Activated T-helper 1 cell treated with anti-CD3 and anti-CD28 coated beads, Interleukin-12 subunit alpha, Interleukin-12 subunit beta, Interleukin-2, Interleukin-4 antibody, amounts not matched to agents 30 ng/mL and 10 ng/mL and 1 ng/mL, durations not matched to agents 14 hours and 24 hours and 36 hours (primary cell): ENCODE measurements at regions not wholly inside any gene's neighbourhood (a gene's known extent, or its start where the extent isn't known, plus 50 kb on each side); places are given as distances from the start of the nearest gene placed in this dataset.

Experiments used
- DNase-seq: peaks from one replicate; pipeline ENCODE4 v3.0.0; 2021; ENCODE audit warnings: low spot score
- H3K27ac Mint-ChIP-seq: one replicate; pipeline ENCODE4 v1.8.0; 2021; ENCODE audit warnings: mild to moderate bottlenecking, mixed read lengths
- H3K27me3 Mint-ChIP-seq: one replicate; pipeline ENCODE4 v1.8.0; 2022; ENCODE audit warnings: mild to moderate bottlenecking, moderate library complexity, mixed read lengths; ENCODE audit not compliant: insufficient read depth
- H3K36me3 Mint-ChIP-seq: one replicate; pipeline ENCODE4 v1.8.0; 2021; ENCODE audit warnings: low read depth, mixed read lengths
- H3K4me1 Mint-ChIP-seq: one replicate; pipeline ENCODE4 v1.8.0; 2021; ENCODE audit warnings: low read depth, mixed read lengths
- H3K4me3 Mint-ChIP-seq: one replicate; pipeline ENCODE4 v1.8.0; 2021; ENCODE audit warnings: mild to moderate bottlenecking, moderate library complexity, mixed read lengths
- H3K9me3 Mint-ChIP-seq: one replicate; pipeline ENCODE4 v1.8.0; 2021; ENCODE audit warnings: mixed read lengths
- intact Hi-C: fragments of 100-400 bp; cut with micrococcal nuclease; formaldehyde crosslinking; loops from one replicate; pipeline ENCODE4 v1.15.1; 2024

DNA sequence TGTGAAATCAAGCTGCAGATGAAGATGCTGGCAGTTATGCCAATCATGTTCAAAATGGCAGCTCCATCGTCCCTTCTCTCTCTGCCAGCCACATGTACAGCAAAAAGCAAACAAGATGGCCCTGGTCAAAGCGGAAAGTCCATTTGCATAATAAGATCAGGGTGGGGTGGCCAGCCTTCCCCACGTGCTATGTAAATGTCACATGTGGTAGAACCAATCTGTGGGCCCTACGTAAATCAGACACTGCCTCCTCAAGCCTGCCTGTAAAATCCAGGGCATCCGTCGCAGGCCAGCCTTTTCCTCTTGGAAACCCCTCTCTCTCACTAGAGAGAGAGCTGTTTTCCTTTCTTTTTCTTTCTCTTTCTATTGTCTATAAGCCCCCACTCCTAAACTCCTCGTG, 243.5 kb upstream of the KBTBD8 start:
- Mint-ChIP-seq H3K9me3 (no peaks in the 10 kb centered on the region), H3K4me1 (no peaks in the 10 kb centered on the region), H3K36me3 (no peaks in the 10 kb centered on the region), H3K27ac (no peak overlapping the region), H3K27me3 (no peaks in the 10 kb centered on the region), H3K4me3 (no peak overlapping the region)
- no peak for DNase-seq
- intact Hi-C loops, result no loop called here

DNA sequence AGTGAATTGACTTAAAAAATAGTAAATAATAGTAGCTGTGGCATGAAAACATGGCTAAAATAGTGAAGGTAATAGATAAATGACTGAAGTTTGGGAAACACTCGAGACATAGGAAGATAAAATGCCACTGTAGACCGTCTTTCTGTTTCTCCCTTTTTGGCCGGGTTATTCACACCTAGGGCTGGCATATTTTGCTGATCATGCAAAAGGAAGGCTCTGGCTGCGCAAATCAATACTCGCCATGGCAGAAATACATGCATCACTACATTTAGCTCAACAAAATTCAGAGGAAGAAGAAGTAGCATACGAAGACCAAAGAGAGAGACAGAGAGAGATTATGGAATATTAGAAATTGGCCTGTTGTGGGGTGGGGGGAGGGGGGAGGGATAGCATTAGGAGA, 242.2 kb upstream of the KBTBD8 start:
- Mint-ChIP-seq H3K9me3 (no peaks in the 10 kb centered on the region), H3K36me3 (no peaks in the 10 kb centered on the region), H3K27me3 (no peaks in the 10 kb centered on the region), H3K4me1 (no peaks in the 10 kb centered on the region), H3K4me3 (no peak overlapping the region), H3K27ac (no peak overlapping the region)
- no peak for DNase-seq
- intact Hi-C loops, result no loop called here

DNA sequence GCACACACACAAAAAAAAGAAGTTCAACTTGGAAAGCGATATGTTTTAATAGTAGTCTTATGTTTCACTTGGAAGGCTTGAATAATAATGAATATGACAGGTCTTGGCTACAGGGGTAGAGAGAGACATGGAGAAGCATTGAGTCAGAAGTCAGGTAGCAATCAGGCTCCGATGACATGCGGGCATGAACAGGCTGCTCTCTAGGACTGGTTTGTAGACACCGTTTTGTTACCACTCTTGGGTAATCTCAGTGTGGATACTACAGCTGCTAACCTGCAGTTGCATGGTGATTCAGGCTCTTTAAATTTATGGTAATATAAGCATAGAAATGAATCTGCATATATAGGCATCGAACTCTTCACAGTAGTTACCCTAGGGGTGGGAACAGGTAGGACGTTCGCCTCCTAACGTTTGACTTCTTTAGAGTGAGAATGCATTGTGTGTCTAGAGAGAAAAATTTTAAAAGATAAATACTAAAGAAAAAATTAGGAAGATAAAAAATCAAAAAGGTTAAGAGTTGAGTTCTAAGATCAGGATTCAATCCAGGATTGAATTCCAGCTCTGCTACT, 241.6 kb upstream of the KBTBD8 start:
- Mint-ChIP-seq H3K36me3 (no peaks in the 10 kb centered on the region), H3K9me3 (no peaks in the 10 kb centered on the region), H3K27ac (no peak overlapping the region), H3K4me1 (no peaks in the 10 kb centered on the region), H3K27me3 (no peaks in the 10 kb centered on the region), H3K4me3 (no peak overlapping the region)
- intact Hi-C loops, result no loop called here
- no peak for DNase-seq

DNA sequence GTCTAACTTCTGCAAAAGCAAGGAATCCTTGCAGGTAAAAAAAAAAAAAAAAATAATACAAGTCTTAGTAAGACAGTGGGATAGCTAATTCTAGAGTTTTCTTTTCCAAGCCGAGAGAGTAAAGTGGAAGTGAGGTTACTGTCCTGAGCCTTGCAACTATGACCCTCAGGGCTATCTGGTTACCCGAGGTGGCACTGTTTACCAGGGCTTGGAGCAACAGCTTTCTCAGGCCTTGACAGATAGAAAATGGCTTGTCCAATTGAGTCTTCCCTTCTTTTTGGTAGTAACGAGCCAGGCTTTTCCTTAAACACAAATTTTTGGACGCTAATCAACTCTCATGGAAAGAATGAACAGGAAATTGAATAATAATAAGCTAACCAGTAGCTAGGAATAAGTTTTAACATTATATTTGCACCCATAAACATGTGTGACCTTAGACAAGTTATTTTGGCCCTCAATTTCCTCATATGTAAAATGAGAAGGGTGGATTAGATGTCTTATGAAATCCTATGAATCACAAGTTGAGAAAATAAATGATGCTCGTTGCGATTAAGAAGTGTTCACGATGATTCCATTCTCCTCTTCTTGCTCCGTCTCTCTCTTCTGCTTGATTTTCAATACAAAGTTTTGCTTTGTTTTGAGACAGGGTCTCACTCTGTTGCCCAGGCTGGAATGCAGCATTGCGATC, 236.9 kb upstream of the KBTBD8 start:
- peaks cover 3% of the 10 kb centered on the region for H3K27me3 Mint-ChIP-seq
- H3K4me3 Mint-ChIP-seq, result no peak overlapping the region
- no peak overlapping the region for H3K27ac Mint-ChIP-seq
- no peak for DNase-seq
- H3K9me3 Mint-ChIP-seq, result peaks cover 3% of the 10 kb centered on the region
- H3K36me3 Mint-ChIP-seq, result no peaks in the 10 kb centered on the region
- no peaks in the 10 kb centered on the region for H3K4me1 Mint-ChIP-seq
- intact Hi-C loops, result no loop called here

DNA sequence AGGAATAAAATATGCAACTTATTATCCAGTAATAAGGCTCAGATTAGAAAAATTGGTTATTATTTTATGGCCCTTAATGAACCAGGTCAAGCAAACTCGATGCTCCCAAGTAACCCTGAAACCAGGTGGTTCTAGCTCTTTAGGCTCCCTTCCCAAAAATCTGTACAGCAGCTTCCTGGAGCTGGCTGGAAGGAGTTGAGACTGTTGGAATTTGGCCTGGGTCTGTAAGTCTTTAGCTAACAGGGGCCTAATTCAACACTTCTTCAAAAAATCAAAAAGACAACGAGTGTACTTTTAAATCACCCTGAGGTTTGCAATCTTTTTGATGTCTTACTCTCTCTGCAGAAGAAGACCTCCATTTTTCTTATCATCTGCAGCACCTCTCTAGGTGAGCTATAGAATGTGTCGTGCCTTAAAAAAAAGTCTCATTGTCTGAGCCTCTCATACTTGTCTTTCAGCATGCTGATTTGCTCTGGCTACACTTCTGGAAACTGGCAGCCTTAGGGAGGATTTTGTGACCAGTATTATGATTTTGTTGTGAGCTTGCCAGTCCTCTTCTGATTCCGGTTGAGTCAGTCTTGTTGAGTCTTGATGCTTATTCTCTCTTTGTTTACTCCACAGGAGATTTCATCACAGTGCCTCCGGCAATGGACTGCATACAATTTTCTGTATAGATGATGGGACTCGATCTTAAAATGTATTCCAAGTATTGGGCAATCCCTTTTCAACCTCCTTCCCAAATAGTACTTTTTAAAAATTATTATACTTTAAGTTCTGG, 235.0 kb upstream of the KBTBD8 start:
- intact Hi-C loops, result no loop called here
- Mint-ChIP-seq H3K27ac (no peak overlapping the region), H3K4me1 (no peaks in the 10 kb centered on the region), H3K36me3 (no peaks in the 10 kb centered on the region), H3K27me3 (peaks cover 3% of the 10 kb centered on the region), H3K9me3 (peaks cover 3% of the 10 kb centered on the region), H3K4me3 (no peak overlapping the region)
- DNase-seq, result no peak

DNA sequence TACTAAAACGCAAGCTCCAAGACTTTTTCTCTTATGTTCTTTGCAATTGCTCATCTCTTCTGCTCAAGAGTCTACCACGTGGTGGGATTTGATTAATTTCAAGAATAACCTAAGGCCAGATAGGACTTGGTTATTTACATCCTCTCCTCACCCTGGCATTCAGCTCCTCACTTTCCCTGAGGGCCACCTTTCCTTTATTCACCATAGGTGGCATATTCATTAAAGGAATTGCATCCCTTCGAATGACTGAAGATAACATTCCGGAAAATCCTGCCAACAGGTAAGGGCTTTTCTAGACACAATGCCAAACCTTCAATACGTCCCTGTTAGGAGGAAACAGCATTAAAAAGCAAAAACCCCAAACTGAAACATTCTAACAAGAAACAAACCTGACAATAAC, 220.0 kb upstream of the KBTBD8 start:
- H3K4me3 Mint-ChIP-seq, result no peak overlapping the region
- DNase-seq, result no peak
- intact Hi-C loops, result no loop called here
- H3K27ac Mint-ChIP-seq, result no peak overlapping the region
- no peaks in the 10 kb centered on the region for H3K9me3 Mint-ChIP-seq
- H3K36me3 Mint-ChIP-seq, result no peaks in the 10 kb centered on the region
- peaks cover 2% of the 10 kb centered on the region for H3K27me3 Mint-ChIP-seq
- H3K4me1 Mint-ChIP-seq, result no peaks in the 10 kb centered on the region

DNA sequence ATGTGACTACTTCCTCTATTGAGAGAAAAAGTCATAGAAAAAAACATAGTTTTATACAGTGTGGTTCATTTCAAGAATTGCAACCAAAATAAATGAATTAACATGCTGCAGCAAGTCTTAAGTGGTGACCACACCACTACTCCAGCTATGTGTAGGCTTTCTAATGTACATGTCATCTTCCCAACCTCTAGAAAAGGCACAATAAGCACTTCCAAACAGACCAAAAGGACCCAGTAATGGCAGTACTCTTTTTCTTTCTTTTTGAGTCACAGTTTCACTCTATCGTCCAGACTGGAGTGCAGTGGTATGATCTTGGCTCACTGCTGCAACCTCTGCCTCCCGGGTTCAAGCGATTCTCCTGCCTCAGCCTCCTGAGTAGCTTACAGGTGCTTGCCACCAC, 219.3 kb upstream of the KBTBD8 start:
- H3K4me1 Mint-ChIP-seq, result no peaks in the 10 kb centered on the region
- intact Hi-C loops, result no loop called here
- DNase-seq, result no peak
- H3K27me3 Mint-ChIP-seq, result peaks cover 2% of the 10 kb centered on the region
- no peak overlapping the region for H3K4me3 Mint-ChIP-seq
- no peak overlapping the region for H3K27ac Mint-ChIP-seq
- H3K36me3 Mint-ChIP-seq, result no peaks in the 10 kb centered on the region
- no peaks in the 10 kb centered on the region for H3K9me3 Mint-ChIP-seq

DNA sequence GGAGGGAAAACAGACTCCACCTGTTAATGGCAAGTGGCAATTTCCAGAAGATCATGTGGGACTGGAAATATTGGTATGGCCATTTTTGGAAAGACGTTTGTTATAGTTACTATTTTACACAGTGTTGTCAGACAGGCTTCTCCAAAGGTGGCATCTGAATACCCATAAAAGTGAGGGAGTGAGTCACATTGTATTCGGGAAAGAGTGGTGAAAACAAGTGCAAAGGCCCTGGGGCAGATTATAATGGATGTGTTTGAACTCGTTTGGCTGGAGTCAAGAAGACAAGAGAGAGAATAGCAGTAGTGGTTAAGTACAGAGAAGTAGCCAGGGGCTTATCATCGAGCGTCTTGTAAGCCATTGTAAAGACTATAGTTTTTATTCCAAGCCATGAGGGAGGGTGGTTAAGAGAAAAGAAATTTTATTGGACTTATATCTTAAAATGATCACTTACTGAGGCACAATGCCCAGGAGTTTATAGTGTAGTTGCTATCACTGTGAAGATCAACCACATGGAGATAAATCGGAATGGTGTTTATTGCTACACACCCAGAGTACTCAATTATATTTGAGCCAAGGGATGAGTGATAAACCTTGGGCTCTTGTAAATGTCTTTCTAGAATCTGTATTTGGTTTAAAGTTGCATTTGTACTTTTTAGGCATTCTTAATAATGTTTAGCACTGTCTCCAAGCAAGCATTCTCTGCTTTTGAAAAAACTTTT, 212.8 kb upstream of the KBTBD8 start:
- intact Hi-C loops, result no loop called here
- no peaks in the 10 kb centered on the region for H3K36me3 Mint-ChIP-seq
- no peak overlapping the region for H3K4me3 Mint-ChIP-seq
- no peak overlapping the region for H3K27ac Mint-ChIP-seq
- peaks cover 2% of the 10 kb centered on the region for H3K27me3 Mint-ChIP-seq
- no peaks in the 10 kb centered on the region for H3K4me1 Mint-ChIP-seq
- no peaks in the 10 kb centered on the region for H3K9me3 Mint-ChIP-seq
- DNase-seq, result no peak

DNA sequence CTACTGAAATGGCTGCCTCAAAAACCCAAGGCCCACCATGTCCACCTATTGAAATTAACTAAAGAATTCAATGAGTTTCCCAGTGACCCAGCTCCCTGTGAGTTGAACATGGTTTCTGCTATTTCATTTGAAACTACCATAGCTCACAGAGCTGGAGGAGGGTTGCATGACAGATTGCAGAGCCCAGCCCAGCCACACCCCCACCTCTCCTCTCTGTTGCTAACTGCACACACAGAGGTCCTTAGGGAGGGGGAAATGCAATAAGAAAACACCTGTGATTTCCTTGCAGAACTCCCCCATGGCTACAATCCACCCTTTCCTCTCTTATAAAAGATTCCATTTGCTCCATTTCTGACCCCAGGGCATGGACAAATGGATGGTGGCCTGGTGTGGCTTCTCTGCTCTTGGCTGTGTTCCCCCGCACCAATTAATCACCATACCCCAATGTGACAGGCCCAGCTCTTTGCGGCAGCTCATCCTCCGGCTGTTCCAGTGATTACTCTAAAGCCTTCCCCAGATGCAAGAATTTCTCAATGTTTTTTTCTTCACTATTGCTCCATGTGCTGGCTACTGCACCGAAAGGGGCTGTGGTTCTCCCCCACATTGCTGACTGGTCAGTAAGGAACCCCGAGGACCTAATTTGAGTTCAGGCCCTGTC, 208.4 kb upstream of the KBTBD8 start:
- Mint-ChIP-seq H3K27ac (no peak overlapping the region), H3K27me3 (no peaks in the 10 kb centered on the region)

DNA sequence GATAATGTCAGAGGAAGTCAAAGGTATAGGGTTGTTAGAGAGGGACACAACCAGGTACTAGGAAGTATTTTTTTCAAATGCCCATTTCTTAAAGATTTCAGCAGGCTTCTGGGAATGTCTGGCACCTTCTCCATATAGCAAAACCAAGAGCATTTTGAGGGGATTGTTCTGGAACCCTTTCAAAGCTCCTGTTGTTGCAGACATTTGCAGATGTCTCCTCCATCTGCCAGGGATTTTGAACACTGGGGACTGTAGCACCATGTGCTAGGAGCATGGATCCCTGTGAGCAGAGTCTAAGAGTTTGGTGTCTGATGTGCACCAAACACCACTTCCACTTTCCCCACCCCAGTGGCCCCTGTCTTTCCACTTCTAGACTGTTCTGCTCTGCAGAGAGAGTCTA, 206.0 kb upstream of the KBTBD8 start:
- no peak overlapping the region for H3K4me3 Mint-ChIP-seq
- no peaks in the 10 kb centered on the region for H3K27me3 Mint-ChIP-seq
- H3K36me3 Mint-ChIP-seq, result no peaks in the 10 kb centered on the region
- intact Hi-C loops, result no loop called here
- H3K27ac Mint-ChIP-seq, result no peak overlapping the region
- H3K4me1 Mint-ChIP-seq, result no peaks in the 10 kb centered on the region
- DNase-seq, result no peak
- no peaks in the 10 kb centered on the region for H3K9me3 Mint-ChIP-seq

More for the DNA sequence above, 208.4 kb upstream of the KBTBD8 start:
- H3K4me1 Mint-ChIP-seq, result no peaks in the 10 kb centered on the region
- no peaks in the 10 kb centered on the region for H3K36me3 Mint-ChIP-seq
- no peak for DNase-seq
- intact Hi-C loops, result no loop called here
- no peaks in the 10 kb centered on the region for H3K9me3 Mint-ChIP-seq
- no peak overlapping the region for H3K4me3 Mint-ChIP-seq

DNA sequence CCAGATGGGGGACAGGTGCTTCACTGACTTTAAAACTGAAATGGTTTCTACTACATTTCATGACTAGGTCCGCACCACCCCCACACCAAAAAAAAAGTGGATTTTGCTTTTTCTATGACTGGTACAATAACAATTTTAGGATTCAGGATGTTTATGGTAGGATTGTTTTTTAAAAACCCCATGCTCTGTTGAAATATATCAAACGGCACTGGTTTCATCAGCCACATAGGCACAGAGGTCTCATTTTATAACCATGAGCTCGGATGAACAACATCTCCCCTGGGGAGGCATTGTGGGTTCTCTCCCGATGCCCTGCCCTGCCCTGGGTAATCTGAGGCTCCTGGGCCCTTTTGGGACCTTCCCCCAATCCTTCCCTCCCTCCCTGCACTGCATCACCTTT, 202.7 kb upstream of the KBTBD8 start:
- Mint-ChIP-seq H3K27ac (no peak overlapping the region), H3K4me3 (no peak overlapping the region), H3K4me1 (no peaks in the 10 kb centered on the region), H3K36me3 (no peaks in the 10 kb centered on the region), H3K27me3 (peaks cover 7% of the 10 kb centered on the region), H3K9me3 (no peaks in the 10 kb centered on the region)
- no peak for DNase-seq
- intact Hi-C loops, result no loop called here

DNA sequence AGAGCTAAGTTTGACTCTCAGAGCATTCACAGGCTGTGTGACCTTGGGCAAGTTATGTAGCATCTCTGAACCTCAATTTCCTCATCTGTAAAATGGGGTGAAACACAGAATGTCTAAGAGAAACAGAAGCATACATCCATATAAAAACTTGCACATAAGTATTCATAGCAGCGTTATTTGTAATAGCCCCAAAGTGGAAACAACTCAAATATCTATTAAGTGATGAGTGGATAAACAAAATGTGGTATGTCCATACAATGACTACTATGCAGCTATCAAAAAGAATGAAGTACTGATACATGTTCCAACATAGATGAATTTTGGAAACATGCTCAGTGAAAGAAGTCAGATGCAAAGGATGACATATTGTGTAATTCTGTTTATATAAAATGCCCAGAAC, 201.8 kb upstream of the KBTBD8 start:
- DNase-seq, result no peak
- no peaks in the 10 kb centered on the region for H3K9me3 Mint-ChIP-seq
- H3K36me3 Mint-ChIP-seq, result no peaks in the 10 kb centered on the region
- H3K27ac Mint-ChIP-seq, result no peak overlapping the region
- H3K4me1 Mint-ChIP-seq, result no peaks in the 10 kb centered on the region
- peaks cover 7% of the 10 kb centered on the region for H3K27me3 Mint-ChIP-seq
- intact Hi-C loops, result no loop called here
- no peak overlapping the region for H3K4me3 Mint-ChIP-seq
